ENCODE measurements at regions not wholly inside any gene's neighbourhood (a gene's known extent, or its start where the extent isn't known, plus 50 kb on each side); places are given as distances from the start of the nearest gene placed in this dataset.

GRCh38 chr2:152820048-152820447 lies 101.6 kb downstream of the ARL6IP6 start:
- CTCF ChIA-PET (ENCODE audit: low intra/inter-chr PET ratio, low total read pairs), result no interaction called here
- Histone ChIP-seq H3K9me3 (ENCODE audit: low read length) (no peaks in the 10 kb centered on the region), H3K79me2 (ENCODE audit: insufficient read depth, low read length) (no peaks in the 10 kb centered on the region), H3K27me3 (ENCODE audit: control insufficient read depth in 1 of 2, insufficient read depth in 2 of 2, low read length in 2 of 2) (0 out of 5 replicates have a peak, but pooled peaks cover 0 to 4% of the 10 kb centered on the region in 2 experiments), H2AFZ (ENCODE audit: low read length) (no peak overlapping the region), H3K36me3 (replicated peaks in 1 of 2; ENCODE audit: control insufficient read depth in 1 of 2, insufficient read depth in 2 of 2, low read length in 2 of 2) (no peaks in the 10 kb centered on the region), H3K9ac (ENCODE audit: insufficient read depth, low read depth, low read length) (no peak overlapping the region), H3K27ac (ENCODE audit: extremely low read length, insufficient read depth, low read length) (no peak overlapping the region), H3K4me1 (ENCODE audit: insufficient read depth, low read length) (no peaks in the 10 kb centered on the region), H4K20me1 (ENCODE audit: insufficient read depth, low read length) (no peaks in the 10 kb centered on the region), H3K4me3 (replicated peaks in 1 of 3; ENCODE audit: insufficient read depth in 1 of 3, low read depth in 2 of 3, low read length in 3 of 3) (no peak overlapping the region), H3K4me2 (ENCODE audit: low read depth, low read length) (no peak overlapping the region)
- BruUV-seq (replicated peaks), result no TSS peak
- WGBS (ENCODE audit: low lambda C conversion rate), result 20% methylated on average over 1 of the region's 1 CpG
- in situ Hi-C loops (cut with HindIII; ENCODE audit: extremely low pct_ligation_motif_present, low pct_unique_long_range_greater_than_20kb) (no loop called here), intact Hi-C loops (cut with micrococcal nuclease; ENCODE audit: unreplicated experiment) (no loop called here)
- POLR2A ChIA-PET, result no interaction called here
- ATAC-seq (no peak), DNase-seq (ENCODE audit: low spot score) (no peak), FAIRE-seq (no peak)
- no peak for TF ChIP-seq ZNF496 (CRISPR knock-in tag; IDR thresholded peaks at IDR 0.05; ENCODE audit: insufficient replicate concordance)
- TF ChIP-seq, protein P1, sequence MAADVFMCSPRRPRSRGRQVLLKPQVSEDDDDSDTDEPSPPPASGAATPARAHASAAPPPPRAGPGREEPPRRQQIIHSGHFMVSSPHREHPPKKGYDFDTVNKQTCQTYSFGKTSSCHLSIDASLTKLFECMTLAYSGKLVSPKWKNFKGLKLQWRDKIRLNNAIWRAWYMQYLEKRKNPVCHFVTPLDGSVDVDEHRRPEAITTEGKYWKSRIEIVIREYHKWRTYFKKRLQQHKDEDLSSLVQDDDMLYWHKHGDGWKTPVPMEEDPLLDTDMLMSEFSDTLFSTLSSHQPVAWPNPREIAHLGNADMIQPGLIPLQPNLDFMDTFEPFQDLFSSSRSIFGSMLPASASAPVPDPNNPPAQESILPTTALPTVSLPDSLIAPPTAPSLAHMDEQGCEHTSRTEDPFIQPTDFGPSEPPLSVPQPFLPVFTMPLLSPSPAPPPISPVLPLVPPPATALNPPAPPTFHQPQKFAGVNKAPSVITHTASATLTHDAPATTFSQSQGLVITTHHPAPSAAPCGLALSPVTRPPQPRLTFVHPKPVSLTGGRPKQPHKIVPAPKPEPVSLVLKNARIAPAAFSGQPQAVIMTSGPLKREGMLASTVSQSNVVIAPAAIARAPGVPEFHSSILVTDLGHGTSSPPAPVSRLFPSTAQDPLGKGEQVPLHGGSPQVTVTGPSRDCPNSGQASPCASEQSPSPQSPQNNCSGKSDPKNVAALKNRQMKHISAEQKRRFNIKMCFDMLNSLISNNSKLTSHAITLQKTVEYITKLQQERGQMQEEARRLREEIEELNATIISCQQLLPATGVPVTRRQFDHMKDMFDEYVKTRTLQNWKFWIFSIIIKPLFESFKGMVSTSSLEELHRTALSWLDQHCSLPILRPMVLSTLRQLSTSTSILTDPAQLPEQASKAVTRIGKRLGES (CRISPR knock-in tag; IDR thresholded peaks at IDR 0.05; ENCODE audit: borderline replicate concordance), result no peak
- no peak for TF ChIP-seq ZBTB1 (CRISPR knock-in tag; IDR thresholded peaks at IDR 0.05; ENCODE audit: borderline replicate concordance)
- TF ChIP-seq, protein P2, sequence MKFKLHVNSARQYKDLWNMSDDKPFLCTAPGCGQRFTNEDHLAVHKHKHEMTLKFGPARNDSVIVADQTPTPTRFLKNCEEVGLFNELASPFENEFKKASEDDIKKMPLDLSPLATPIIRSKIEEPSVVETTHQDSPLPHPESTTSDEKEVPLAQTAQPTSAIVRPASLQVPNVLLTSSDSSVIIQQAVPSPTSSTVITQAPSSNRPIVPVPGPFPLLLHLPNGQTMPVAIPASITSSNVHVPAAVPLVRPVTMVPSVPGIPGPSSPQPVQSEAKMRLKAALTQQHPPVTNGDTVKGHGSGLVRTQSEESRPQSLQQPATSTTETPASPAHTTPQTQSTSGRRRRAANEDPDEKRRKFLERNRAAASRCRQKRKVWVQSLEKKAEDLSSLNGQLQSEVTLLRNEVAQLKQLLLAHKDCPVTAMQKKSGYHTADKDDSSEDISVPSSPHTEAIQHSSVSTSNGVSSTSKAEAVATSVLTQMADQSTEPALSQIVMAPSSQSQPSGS (CRISPR knock-in tag; IDR thresholded peaks at IDR 0.05), result no peak
- no peak for TF ChIP-seq RFXANK (CRISPR knock-in tag; IDR thresholded peaks at IDR 0.05)
- TF ChIP-seq NCOA1 (CRISPR knock-in tag; IDR thresholded peaks at IDR 0.05), result no peak
- no peak for TF ChIP-seq DNMT3B (CRISPR knock-in tag; conservative IDR thresholded peaks at IDR 0.05)
- TF ChIP-seq CEBPG (CRISPR knock-in tag; IDR thresholded peaks at IDR 0.05), result no peak
- TF ChIP-seq, protein P3, sequence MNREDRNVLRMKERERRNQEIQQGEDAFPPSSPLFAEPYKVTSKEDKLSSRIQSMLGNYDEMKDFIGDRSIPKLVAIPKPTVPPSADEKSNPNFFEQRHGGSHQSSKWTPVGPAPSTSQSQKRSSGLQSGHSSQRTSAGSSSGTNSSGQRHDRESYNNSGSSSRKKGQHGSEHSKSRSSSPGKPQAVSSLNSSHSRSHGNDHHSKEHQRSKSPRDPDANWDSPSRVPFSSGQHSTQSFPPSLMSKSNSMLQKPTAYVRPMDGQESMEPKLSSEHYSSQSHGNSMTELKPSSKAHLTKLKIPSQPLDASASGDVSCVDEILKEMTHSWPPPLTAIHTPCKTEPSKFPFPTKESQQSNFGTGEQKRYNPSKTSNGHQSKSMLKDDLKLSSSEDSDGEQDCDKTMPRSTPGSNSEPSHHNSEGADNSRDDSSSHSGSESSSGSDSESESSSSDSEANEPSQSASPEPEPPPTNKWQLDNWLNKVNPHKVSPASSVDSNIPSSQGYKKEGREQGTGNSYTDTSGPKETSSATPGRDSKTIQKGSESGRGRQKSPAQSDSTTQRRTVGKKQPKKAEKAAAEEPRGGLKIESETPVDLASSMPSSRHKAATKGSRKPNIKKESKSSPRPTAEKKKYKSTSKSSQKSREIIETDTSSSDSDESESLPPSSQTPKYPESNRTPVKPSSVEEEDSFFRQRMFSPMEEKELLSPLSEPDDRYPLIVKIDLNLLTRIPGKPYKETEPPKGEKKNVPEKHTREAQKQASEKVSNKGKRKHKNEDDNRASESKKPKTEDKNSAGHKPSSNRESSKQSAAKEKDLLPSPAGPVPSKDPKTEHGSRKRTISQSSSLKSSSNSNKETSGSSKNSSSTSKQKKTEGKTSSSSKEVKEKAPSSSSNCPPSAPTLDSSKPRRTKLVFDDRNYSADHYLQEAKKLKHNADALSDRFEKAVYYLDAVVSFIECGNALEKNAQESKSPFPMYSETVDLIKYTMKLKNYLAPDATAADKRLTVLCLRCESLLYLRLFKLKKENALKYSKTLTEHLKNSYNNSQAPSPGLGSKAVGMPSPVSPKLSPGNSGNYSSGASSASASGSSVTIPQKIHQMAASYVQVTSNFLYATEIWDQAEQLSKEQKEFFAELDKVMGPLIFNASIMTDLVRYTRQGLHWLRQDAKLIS (CRISPR knock-in tag; IDR thresholded peaks at IDR 0.05), result no peak
- TF ChIP-seq MED13 (CRISPR knock-in tag; IDR thresholded peaks at IDR 0.05), result no peak
- no peak for TF ChIP-seq MEF2D (CRISPR knock-in tag; IDR thresholded peaks at IDR 0.05)
- no peak for TF ChIP-seq ZNF550 (CRISPR knock-in tag; IDR thresholded peaks at IDR 0.05; ENCODE audit: borderline replicate concordance)
- TF ChIP-seq SETDB1 (CRISPR knock-in tag; IDR thresholded peaks at IDR 0.05; ENCODE audit: borderline replicate concordance), result no peak
- TF ChIP-seq GMEB1 (CRISPR knock-in tag; IDR thresholded peaks at IDR 0.05; ENCODE audit: borderline replicate concordance), result no peak
- no peak for TF ChIP-seq MXD1 (CRISPR knock-in tag; IDR thresholded peaks at IDR 0.05)

Measured in HepG2 (cell line).